Neuronal stem cell (in vitro differentiated cells): ENCODE measurements at regions not wholly inside any gene's neighbourhood (a gene's known extent, or its start where the extent isn't known, plus 50 kb on each side); places are given as distances from the start of the nearest gene placed in this dataset.
"Not testable (repeated sequence)": the region's sequence is repeated elsewhere in the genome, so short reads cannot be mapped to it uniquely, and the experiment has no call there.

Experiments used
- DNase-seq: peaks from one replicate; pipeline ENCODE4 v3.0.0-alpha.2; 2013; ENCODE audit warnings: low spot score
- H2AFZ ChIP-seq: one replicate; pipeline ENCODE4 v1.6.1; 2013; ENCODE audit warnings: mild to moderate bottlenecking, low read length, inconsistent platforms
- H2AK5ac ChIP-seq: 2 replicates; pipeline ENCODE4 v1.6.1; 2013; ENCODE audit warnings: low read depth, mild to moderate bottlenecking, inconsistent platforms, low read length, moderate library complexity, mixed read lengths
- H2BK120ac ChIP-seq: 2 replicates; pipeline ENCODE4 v1.6.1; 2013; ENCODE audit warnings: low read depth, mild to moderate bottlenecking, inconsistent platforms, low read length, moderate library complexity, mixed read lengths
- H2BK12ac ChIP-seq: one replicate; pipeline ENCODE4 v1.6.1; 2013; ENCODE audit warnings: low read length, inconsistent platforms
- H2BK15ac ChIP-seq: 2 replicates; pipeline ENCODE4 v1.6.1; 2013; ENCODE audit warnings: mild to moderate bottlenecking, low read length, inconsistent platforms, mixed read lengths
- H2BK5ac ChIP-seq: one replicate; pipeline ENCODE4 v1.6.1; 2013; ENCODE audit warnings: inconsistent platforms, mild to moderate bottlenecking, low read length, moderate library complexity
- H3K14ac ChIP-seq: one replicate; pipeline ENCODE4 v1.6.1; 2013; ENCODE audit warnings: low read length, inconsistent platforms
- H3K18ac ChIP-seq: 2 replicates; pipeline ENCODE4 v1.6.1; 2013; ENCODE audit warnings: low read length, inconsistent platforms
- H3K23ac ChIP-seq: 2 replicates; pipeline ENCODE4 v1.6.1; 2013; ENCODE audit warnings: low read depth, mild to moderate bottlenecking, mixed read lengths, low read length, inconsistent platforms; ENCODE audit not compliant: poor library complexity
- H3K27ac ChIP-seq: replicated peaks from 3 replicates; pipeline ENCODE4 v1.5.1; 2013; ENCODE audit warnings: low read length, inconsistent platforms
- H3K27me3 ChIP-seq, 3 experiments: 2 replicates each; pipeline ENCODE4 v1.6.1; 2013; ENCODE audit warnings: low read length in 3 of 3, mild to moderate bottlenecking in 2 of 3, inconsistent platforms in 1 of 3, low read depth in 1 of 3, mixed read lengths in 1 of 3, moderate library complexity in 1 of 3; ENCODE audit not compliant: control insufficient read depth in 3 of 3, insufficient read depth in 3 of 3
- H3K36me3 ChIP-seq, 2 donors: replicated peaks in 1 of 2; 2 replicates each; pipeline ENCODE4 v1.6.1; 2013; ENCODE audit warnings: low read length in 2 of 2; ENCODE audit not compliant: control insufficient read depth in 2 of 2, insufficient read depth in 2 of 2
- H3K4ac ChIP-seq: 2 replicates; pipeline ENCODE4 v1.6.1; 2013; ENCODE audit warnings: inconsistent platforms, mild to moderate bottlenecking, low read length, moderate library complexity
- H3K4me1 ChIP-seq, 2 donors: 1 replicate in 1 of 2; 2 replicates in 1 of 2; pipeline ENCODE4 v1.6.1; 2013; ENCODE audit warnings: low read length in 2 of 2, low read depth in 1 of 2; ENCODE audit not compliant: control insufficient read depth in 2 of 2, insufficient read depth in 1 of 2
- H3K4me2 ChIP-seq: one replicate; pipeline ENCODE4 v1.6.1; 2013; ENCODE audit warnings: mild to moderate bottlenecking, low read length, inconsistent platforms; ENCODE audit not compliant: insufficient read depth, poor library complexity, severe bottlenecking
- H3K4me3 ChIP-seq, 2 donors: 2 replicates each; pipeline ENCODE4 v1.5.1; 2013; ENCODE audit warnings: low read length in 2 of 2, mild to moderate bottlenecking in 2 of 2, inconsistent platforms in 1 of 2, moderate library complexity in 1 of 2
- H3K79me1 ChIP-seq: one replicate; pipeline ENCODE4 v1.6.1; 2013; ENCODE audit warnings: low read depth, mild to moderate bottlenecking, inconsistent platforms, low read length, moderate library complexity
- H3K9ac ChIP-seq: one replicate; pipeline ENCODE4 v1.6.1; 2013; ENCODE audit warnings: mild to moderate bottlenecking, low read depth, low read length, inconsistent platforms; ENCODE audit not compliant: poor library complexity
- H3K9me3 ChIP-seq, 2 donors: replicated peaks in 1 of 2; 2 replicates each; pipeline versions ENCODE3 to v1.6.1; 2013; ENCODE audit warnings: low read length in 2 of 2, mild to moderate bottlenecking in 2 of 2, inconsistent platforms in 1 of 2, low read depth in 1 of 2, mixed read lengths in 1 of 2, moderate library complexity in 1 of 2; ENCODE audit not compliant: control insufficient read depth in 2 of 2, insufficient read depth in 1 of 2
- H4K8ac ChIP-seq: one replicate; pipeline ENCODE4 v1.6.1; 2013; ENCODE audit warnings: low read depth, mild to moderate bottlenecking, inconsistent platforms, low read length, moderate library complexity
- H4K91ac ChIP-seq: one replicate; pipeline ENCODE4 v1.6.1; 2013; ENCODE audit warnings: low read length, low read depth, mild to moderate bottlenecking, inconsistent platforms; ENCODE audit not compliant: poor library complexity
- WGBS, 2 donors: extraction: QIAGEN DNeasy Blood & Tissue Kit; methylation state at CpG; one replicate each; pipeline ENCODE4 v1.1.7; 2013; ENCODE audit warnings: missing lambda C conversion rate in 2 of 2, mixed read lengths in 1 of 2; ENCODE audit not compliant: insufficient read length in 2 of 2, insufficient replicate concordance in 1 of 2; ENCODE audit errors: extremely low coverage in 2 of 2; 5-methylcytosine and 5-hydroxymethylcytosine counted together

- H3K9ac ChIP-seq, DNase-seq, H3K36me3 ChIP-seq, H2BK15ac ChIP-seq, H2BK5ac ChIP-seq, H3K4ac ChIP-seq, H3K79me1 ChIP-seq, H3K27me3 ChIP-seq, H2BK120ac ChIP-seq, H2AK5ac ChIP-seq, H3K4me2 ChIP-seq, H3K4me3 ChIP-seq, H3K18ac ChIP-seq, H3K27ac ChIP-seq, H3K23ac ChIP-seq, H3K9me3 ChIP-seq, H2BK12ac ChIP-seq, H4K91ac ChIP-seq, H3K4me1 ChIP-seq, H4K8ac ChIP-seq, H3K14ac ChIP-seq: not testable (repeated sequence)
- no CpG with 5 or more reads among the region's 7 CpGs for WGBS, 2 donors
- peak overlapping the region; percentile 8 for H2AFZ ChIP-seq
Observed at GRCh38 chrX:13404777-13405176, 84.9 kb upstream of the ATXN3L start.

- H3K4me1 ChIP-seq: peaks cover 0 to 1% of the 10 kb centered on the region in 2 donors
- no peak overlapping the region for H2AK5ac ChIP-seq
- no peak overlapping the region for H2BK5ac ChIP-seq
- no peak for DNase-seq
- H2BK15ac ChIP-seq: no peak overlapping the region
- no peaks in the 10 kb centered on the region for H3K27me3 ChIP-seq
- no peak overlapping the region for H3K9ac ChIP-seq
- no peak overlapping the region for H4K91ac ChIP-seq
- H3K14ac ChIP-seq: no peak overlapping the region
- peak overlapping the region; percentile 8 for H2AFZ ChIP-seq
- H2BK12ac ChIP-seq: no peak overlapping the region
- no peaks in the 10 kb centered on the region for H3K36me3 ChIP-seq
- no peaks in the 10 kb centered on the region for H3K9me3 ChIP-seq
- no peak overlapping the region for H4K8ac ChIP-seq
- no CpG with 5 or more reads among the region's 6 CpGs for WGBS, 2 donors
- no peak overlapping the region for H3K18ac ChIP-seq
- no peak overlapping the region for H3K4me2 ChIP-seq
- no peak overlapping the region for H3K4me3 ChIP-seq
- no peak overlapping the region for H2BK120ac ChIP-seq
- H3K4ac ChIP-seq: no peak overlapping the region
- no peak overlapping the region for H3K27ac ChIP-seq
- H3K79me1 ChIP-seq: no peaks in the 10 kb centered on the region
- H3K23ac ChIP-seq: no peak overlapping the region
Observed at GRCh38 chrX:13404364-13404763, 84.5 kb upstream of the ATXN3L start.

DNA sequence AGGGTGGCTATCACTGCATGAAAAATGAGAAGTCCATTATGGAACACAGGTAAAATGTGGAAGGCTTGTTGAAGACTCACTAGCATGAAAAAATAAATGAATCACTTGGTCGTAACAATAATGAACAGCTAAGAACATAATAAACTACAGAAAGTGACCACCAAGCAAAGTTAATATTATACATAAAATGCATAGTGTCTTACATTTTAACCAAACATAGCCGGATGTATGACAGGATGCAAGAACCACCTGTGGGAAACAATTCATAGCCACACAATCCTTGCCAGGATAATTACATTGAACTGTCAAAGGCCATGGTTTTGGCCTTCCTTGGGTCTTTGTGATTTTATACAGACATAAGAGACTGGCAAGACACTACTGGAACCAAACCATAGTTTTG, 81.9 kb upstream of the ATXN3L start:
- Histone ChIP-seq H2BK15ac (no peak overlapping the region), H3K79me1 (no peaks in the 10 kb centered on the region), H3K4me3 (no peak overlapping the region), H3K9me3 (no peaks in the 10 kb centered on the region), H2BK120ac (no peak overlapping the region), H2BK12ac (no peak overlapping the region), H3K9ac (no peak overlapping the region), H3K4me2 (no peak overlapping the region), H3K23ac (no peak overlapping the region), H3K18ac (no peak overlapping the region), H3K14ac (no peak overlapping the region), H4K91ac (no peak overlapping the region), H3K27me3 (no peaks in the 10 kb centered on the region), H2AK5ac (no peak overlapping the region), H3K36me3 (no peaks in the 10 kb centered on the region), H4K8ac (no peak overlapping the region), H2AFZ (no peak overlapping the region), H3K27ac (no peak overlapping the region), H2BK5ac (no peak overlapping the region), H3K4me1 (peaks cover 1 to 5% of the 10 kb centered on the region in 2 donors), H3K4ac (no peak overlapping the region)
- no CpG with 5 or more reads among the region's 2 CpGs for WGBS, 2 donors
- no peak for DNase-seq

DNA sequence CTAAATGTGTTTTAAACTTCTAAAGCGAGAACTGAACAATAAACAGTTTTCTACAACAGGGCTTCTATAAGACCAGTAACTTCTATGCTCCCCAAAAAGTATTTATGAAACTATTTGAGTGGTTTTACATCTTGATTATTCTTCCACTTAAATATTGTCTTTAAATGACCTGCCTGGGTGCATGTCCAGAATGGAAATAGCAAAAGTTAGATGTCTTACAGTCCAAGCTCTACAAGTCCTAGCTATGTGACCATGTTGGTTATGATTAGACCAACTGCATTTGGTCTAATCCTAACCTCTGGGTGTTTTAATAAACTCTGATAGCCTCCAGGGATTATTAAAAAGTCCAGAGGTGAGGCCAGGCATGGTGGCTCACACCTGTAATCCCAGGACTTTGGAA, 79.0 kb upstream of the ATXN3L start:
- Histone ChIP-seq H3K4me1 (peaks cover 0 to 5% of the 10 kb centered on the region in 2 donors), H3K79me1 (no peaks in the 10 kb centered on the region), H2AFZ (peak overlapping the region; percentile 21), H2BK5ac (no peak overlapping the region), H2BK12ac (no peak overlapping the region), H3K4ac (no peak overlapping the region), H3K27ac (no peak overlapping the region), H2BK15ac (no peak overlapping the region), H3K14ac (no peak overlapping the region), H3K27me3 (no peaks in the 10 kb centered on the region), H4K8ac (no peak overlapping the region), H3K18ac (no peak overlapping the region), H2BK120ac (no peak overlapping the region), H3K36me3 (no peaks in the 10 kb centered on the region), H2AK5ac (no peak overlapping the region), H3K23ac (no peak overlapping the region), H3K4me3 (no peak overlapping the region), H3K9me3 (no peaks in the 10 kb centered on the region), H3K9ac (no peak overlapping the region), H3K4me2 (no peak overlapping the region), H4K91ac (no peak overlapping the region)
- DNase-seq: no peak
- no CpG with 5 or more reads among the region's 1 CpG for WGBS, 2 donors
